Mucosa of stomach (tissue), 1 donor: ENCODE measurements at regions not wholly inside any gene's neighbourhood (a gene's known extent, or its start where the extent isn't known, plus 50 kb on each side); places are given as distances from the start of the nearest gene placed in this dataset.

ENCODE experiments used
- H3K27me3 ChIP-seq: one replicate; pipeline ENCODE4 v1.7.0; 2013; ENCODE audit warnings: mild to moderate bottlenecking, low read length; ENCODE audit not compliant: control insufficient read depth, insufficient read depth
- H3K36me3 ChIP-seq: one replicate; pipeline ENCODE4 v1.7.0; 2013; ENCODE audit warnings: low read length; ENCODE audit not compliant: control insufficient read depth, insufficient read depth
- H3K4me1 ChIP-seq: one replicate; pipeline ENCODE4 v1.7.0; 2013; ENCODE audit warnings: mild to moderate bottlenecking, low read length; ENCODE audit not compliant: control insufficient read depth, insufficient read depth
- H3K4me3 ChIP-seq: one replicate; pipeline ENCODE4 v1.7.0; 2013; ENCODE audit warnings: low read length
- H3K9ac ChIP-seq: one replicate; pipeline ENCODE4 v1.7.0; 2013; ENCODE audit warnings: mild to moderate bottlenecking, low read length, moderate library complexity
- H3K9me3 ChIP-seq: one replicate; pipeline ENCODE4 v1.7.0; 2013; ENCODE audit warnings: mild to moderate bottlenecking, low read length, moderate library complexity; ENCODE audit not compliant: control insufficient read depth
- donor health status: Pancreatic carcinoma.

DNA sequence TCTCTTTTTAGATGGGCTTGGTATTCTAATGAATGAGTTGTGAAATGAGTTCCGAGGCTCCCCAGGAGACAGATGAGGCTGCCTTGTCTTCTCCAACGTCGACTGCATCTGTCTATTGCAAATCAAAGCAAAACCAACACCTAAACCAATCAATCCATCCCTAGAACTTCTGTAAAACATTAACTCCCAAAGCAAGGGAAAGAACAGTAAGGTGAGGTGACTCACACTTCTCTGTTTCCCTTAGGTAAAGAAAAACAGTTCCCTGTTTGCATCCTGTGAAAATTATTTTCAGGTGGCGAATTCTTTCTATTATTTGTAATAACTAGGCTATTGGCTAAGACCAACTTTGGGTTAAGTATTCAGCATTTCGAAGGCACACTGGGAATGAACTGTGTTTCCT is 249.4 kb downstream of the EPHA4 start:
- Histone ChIP-seq H3K9me3 (no peaks in the 10 kb centered on the region), H3K4me1 (peaks cover 7% of the 10 kb centered on the region), H3K36me3 (no peaks in the 10 kb centered on the region), H3K9ac (no peak overlapping the region), H3K27me3 (no peaks in the 10 kb centered on the region), H3K4me3 (no peak overlapping the region)

DNA sequence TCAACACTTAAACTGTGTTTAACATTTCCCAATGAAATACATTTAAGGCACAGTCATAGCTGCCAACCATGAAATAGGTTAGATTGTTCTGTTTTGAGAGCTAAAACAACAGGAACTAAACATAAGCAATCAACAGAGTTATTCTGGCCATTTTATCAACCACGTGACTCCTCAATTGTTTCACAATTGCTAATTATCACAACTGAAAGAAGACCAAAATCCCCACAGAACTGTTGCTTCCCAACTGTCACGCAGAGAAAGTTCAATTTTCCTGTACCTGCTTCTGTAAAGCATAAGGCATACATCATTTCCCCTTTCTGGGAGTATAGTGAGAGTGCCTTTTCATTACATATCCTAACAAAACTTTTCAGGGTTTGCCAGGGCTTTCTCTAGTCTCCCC is 248.6 kb downstream of the EPHA4 start:
- H3K9ac ChIP-seq: no peak overlapping the region
- H3K36me3 ChIP-seq: no peaks in the 10 kb centered on the region
- H3K9me3 ChIP-seq: no peaks in the 10 kb centered on the region
- no peaks in the 10 kb centered on the region for H3K27me3 ChIP-seq
- peaks cover 7% of the 10 kb centered on the region for H3K4me1 ChIP-seq
- no peak overlapping the region for H3K4me3 ChIP-seq

DNA sequence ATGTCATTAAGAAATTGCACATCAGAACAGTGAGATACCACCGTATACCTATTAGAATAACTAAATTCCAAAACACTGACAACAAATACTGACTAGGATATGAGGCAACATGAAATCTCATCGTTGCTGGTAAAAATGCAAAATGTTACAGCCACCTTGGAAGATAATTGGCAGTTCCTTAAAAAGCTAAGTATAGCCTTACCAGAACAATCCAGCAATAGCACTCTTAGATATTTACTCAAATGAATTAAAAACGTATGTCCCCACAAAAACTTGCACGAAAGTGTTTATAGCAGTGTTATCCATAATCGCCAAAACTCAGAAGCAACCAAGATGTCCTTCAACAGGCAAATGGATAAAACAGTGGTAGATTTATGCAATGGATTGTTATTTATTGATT is 241.7 kb downstream of the EPHA4 start:
- no peaks in the 10 kb centered on the region for H3K27me3 ChIP-seq

DNA sequence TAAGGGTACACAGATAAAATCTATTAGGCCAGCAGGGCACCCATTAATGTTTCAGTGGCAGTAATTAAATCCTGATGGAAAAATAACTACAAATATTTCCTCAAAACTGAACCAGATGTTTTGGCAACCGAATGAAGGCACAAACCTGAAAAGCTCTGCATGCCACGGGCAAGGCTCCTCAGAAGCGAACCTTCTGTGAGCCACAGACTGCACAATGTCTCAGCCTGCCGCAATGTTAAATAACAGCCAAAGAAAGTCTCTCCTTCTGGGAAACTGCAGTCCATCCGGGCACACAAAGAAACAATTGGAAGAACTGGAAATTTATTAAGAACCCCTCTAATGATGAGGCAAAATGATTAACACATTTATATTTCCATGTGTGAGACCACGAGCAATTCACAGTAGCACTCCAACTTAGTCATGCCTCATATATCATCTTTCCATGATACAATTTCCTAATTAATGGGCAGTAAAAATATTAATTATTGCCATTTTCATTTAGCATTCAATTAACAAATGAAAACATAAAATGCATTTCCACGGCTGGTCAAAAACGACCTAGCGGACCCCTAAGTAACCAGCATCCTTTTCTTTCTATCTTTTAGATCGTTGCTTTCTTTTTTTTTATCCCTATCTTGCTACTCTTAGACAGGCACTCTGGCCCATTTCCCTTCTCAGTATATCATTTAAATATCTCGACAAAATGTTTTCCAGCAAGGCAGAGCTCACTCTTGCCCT is 237.5 kb downstream of the EPHA4 start:
- Histone ChIP-seq H3K9ac (no peak overlapping the region), H3K36me3 (no peaks in the 10 kb centered on the region), H3K4me1 (no peaks in the 10 kb centered on the region)

More for the DNA sequence above, 241.7 kb downstream of the EPHA4 start:
- Histone ChIP-seq H3K4me3 (no peak overlapping the region), H3K36me3 (no peaks in the 10 kb centered on the region), H3K9me3 (no peaks in the 10 kb centered on the region), H3K4me1 (no peaks in the 10 kb centered on the region), H3K9ac (no peak overlapping the region)

DNA sequence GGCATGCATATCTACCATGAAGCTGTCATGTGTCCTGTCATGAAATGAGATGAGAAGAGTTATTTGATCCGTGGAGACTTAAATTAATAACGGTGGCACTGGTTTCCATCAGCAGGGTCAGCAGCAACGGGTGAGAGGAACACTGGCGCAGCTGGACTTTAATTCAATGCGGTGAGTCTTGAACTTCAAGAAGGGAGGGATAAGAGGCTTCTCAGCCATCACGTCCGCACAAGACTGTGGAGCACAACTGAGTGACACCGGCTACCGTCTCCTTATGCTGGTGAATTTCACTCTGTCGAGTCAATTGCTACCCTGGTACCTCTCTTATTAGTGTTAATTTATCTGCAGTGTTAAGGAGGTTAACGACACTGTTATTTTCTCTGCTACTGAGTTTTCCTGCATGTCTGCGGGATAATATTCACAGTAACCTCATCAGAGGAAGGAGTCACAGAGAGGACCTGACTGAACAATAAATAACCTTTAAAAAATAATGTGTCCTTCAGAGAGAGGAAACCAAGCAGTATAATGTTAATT is 236.8 kb downstream of the EPHA4 start:
- no peaks in the 10 kb centered on the region for H3K4me1 ChIP-seq
- no peaks in the 10 kb centered on the region for H3K27me3 ChIP-seq
- H3K9ac ChIP-seq: no peak overlapping the region
- H3K4me3 ChIP-seq: no peak overlapping the region
- no peaks in the 10 kb centered on the region for H3K9me3 ChIP-seq
- H3K36me3 ChIP-seq: no peaks in the 10 kb centered on the region

More for the DNA sequence above, 237.5 kb downstream of the EPHA4 start:
- no peaks in the 10 kb centered on the region for H3K9me3 ChIP-seq
- H3K27me3 ChIP-seq: no peaks in the 10 kb centered on the region
- H3K4me3 ChIP-seq: no peak overlapping the region

DNA sequence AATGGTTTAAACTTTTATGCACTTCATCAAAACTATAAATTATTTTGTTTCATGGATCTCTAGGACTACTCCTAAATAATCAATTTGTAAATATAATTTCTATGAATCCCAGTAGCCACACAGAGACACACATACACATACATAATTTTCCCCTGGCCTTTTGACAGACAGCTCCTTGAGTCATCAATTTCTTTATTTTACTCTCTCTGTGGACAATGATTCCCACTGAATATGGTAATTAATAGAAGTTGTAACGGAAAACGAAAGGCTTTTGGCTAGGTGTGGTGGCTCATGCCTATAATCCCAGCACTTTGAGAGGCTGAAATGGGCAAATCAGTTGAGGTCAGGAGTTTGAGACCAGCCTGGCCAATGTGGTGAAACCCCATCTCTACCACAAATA is 235.1 kb downstream of the EPHA4 start:
- H3K36me3 ChIP-seq: no peaks in the 10 kb centered on the region
- no peak overlapping the region for H3K9ac ChIP-seq
- H3K9me3 ChIP-seq: no peaks in the 10 kb centered on the region
- H3K4me1 ChIP-seq: no peaks in the 10 kb centered on the region
- no peaks in the 10 kb centered on the region for H3K27me3 ChIP-seq
- H3K4me3 ChIP-seq: no peak overlapping the region

DNA sequence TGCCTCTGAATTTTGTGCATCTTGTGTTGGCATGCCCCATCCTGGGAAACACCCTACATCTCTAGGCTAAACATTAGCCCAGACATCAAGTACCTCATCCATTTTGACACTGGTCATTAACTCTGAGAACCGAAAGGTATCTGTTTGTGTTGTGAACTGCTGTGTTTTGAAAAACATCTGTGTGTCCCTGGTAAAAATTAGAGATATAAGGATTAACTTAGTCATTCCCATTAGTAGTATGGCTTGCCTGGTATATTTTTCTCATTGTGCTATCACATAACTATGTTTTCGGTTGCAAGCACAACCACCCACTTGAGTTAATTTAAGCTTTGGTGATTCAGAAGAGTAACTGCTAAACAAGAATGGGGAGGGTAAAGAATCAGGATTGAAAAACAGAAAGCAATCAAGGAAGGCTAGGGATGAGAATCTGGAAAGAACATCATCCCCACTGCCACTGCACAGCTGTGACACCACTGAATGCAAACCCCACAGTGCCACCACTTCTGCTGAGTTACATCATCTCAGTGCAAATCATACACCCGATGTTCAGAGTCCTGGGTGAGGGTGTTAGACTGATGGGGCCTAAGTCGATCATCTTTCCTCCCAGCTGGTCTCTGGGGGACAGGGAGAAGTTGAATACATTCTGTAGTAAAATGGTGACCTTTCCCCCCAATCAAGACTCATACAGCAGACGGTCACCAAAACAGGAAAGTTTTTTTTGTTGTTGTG is 234.0 kb downstream of the EPHA4 start:
- no peaks in the 10 kb centered on the region for H3K27me3 ChIP-seq
- no peak overlapping the region for H3K4me3 ChIP-seq
- H3K9ac ChIP-seq: no peak overlapping the region
- H3K4me1 ChIP-seq: no peaks in the 10 kb centered on the region
- no peaks in the 10 kb centered on the region for H3K9me3 ChIP-seq
- H3K36me3 ChIP-seq: no peaks in the 10 kb centered on the region

DNA sequence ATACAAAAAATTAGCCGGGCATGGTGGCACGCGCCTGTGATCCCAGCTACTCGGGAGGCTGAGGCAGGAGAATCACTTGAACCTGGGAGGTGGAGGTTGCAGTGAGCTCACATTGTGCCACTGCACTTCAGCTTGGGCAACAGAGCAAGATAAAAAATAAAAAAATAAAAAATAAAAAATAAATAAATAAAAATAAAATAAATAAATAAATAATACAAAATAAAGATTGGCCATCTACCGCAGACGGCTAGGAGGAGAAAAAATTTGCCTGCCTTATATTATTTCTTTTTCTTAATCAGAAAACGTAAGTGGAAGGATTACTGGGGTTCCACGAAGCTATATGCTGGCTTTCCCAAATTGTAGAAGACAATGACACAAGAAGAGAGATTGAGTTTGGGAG is 229.7 kb downstream of the EPHA4 start:
- H3K36me3 ChIP-seq: no peaks in the 10 kb centered on the region
- H3K4me1 ChIP-seq: no peaks in the 10 kb centered on the region
- no peaks in the 10 kb centered on the region for H3K9me3 ChIP-seq
- H3K9ac ChIP-seq: no peak overlapping the region
- H3K4me3 ChIP-seq: no peak overlapping the region
- H3K27me3 ChIP-seq: no peaks in the 10 kb centered on the region

DNA sequence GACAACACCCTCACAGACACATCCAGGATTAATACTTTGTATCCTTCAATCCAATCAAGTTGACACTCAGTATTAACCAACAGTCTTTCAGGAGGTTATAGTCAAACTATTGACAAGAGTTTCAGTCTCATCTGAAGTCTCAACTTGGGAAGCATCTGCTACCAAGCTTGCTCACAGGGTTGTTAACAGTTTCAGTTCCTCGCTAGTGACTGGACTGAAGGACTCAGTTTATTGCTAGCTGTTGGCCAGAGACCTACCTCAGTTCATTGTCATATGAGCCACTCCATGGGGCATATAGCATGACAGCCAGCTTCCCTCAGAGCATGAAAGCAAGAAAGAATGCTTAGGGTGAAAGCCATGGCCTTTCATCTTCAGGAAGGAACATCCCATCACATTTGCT is 228.6 kb downstream of the EPHA4 start:
- Histone ChIP-seq H3K4me3 (no peak overlapping the region), H3K36me3 (no peaks in the 10 kb centered on the region), H3K4me1 (no peaks in the 10 kb centered on the region), H3K27me3 (no peaks in the 10 kb centered on the region), H3K9me3 (no peaks in the 10 kb centered on the region), H3K9ac (no peak overlapping the region)

DNA sequence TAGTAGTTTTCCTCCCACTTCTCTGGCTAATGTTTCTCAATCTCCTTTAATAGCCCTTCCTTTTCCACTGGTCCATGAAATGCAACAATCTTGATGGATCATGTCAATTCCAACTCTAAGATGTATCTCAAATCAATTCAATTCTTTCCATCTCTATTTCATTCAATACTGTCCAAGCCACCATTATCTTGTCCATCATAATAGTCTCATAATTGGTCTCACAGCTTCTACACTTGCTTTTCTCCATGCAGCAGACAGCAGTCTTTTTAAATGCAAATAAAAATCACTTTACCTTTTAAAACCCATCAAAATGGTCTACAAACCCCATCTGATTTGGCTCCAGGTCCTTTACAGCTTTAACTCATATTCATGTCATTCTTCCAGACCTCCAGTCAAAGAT is 226.6 kb downstream of the EPHA4 start:
- Histone ChIP-seq H3K9me3 (no peaks in the 10 kb centered on the region), H3K4me3 (no peak overlapping the region), H3K4me1 (no peaks in the 10 kb centered on the region), H3K9ac (no peak overlapping the region), H3K36me3 (no peaks in the 10 kb centered on the region), H3K27me3 (no peaks in the 10 kb centered on the region)

DNA sequence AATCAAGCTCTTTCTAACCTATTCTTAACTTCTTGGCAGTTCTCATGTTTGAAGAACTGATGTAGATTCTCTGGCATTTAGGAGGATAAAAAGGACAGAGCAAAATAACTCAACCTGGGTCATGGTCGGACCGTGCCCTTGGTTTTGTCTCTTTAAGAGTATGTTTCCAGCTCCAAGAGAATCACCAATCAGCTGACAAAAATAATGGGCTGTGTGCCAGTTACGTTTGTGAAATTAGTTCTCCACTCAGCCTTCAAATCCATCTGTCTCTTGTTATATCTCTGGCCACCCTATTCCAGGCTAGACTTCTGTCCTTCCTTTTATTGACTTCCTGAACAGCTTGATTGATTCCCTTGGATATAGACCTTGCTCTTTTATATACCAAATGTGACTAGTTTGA is 225.7 kb downstream of the EPHA4 start:
- no peak overlapping the region for H3K4me3 ChIP-seq
- no peak overlapping the region for H3K9ac ChIP-seq
- H3K36me3 ChIP-seq: no peaks in the 10 kb centered on the region
- H3K9me3 ChIP-seq: no peaks in the 10 kb centered on the region
- H3K4me1 ChIP-seq: no peaks in the 10 kb centered on the region
- H3K27me3 ChIP-seq: no peaks in the 10 kb centered on the region

DNA sequence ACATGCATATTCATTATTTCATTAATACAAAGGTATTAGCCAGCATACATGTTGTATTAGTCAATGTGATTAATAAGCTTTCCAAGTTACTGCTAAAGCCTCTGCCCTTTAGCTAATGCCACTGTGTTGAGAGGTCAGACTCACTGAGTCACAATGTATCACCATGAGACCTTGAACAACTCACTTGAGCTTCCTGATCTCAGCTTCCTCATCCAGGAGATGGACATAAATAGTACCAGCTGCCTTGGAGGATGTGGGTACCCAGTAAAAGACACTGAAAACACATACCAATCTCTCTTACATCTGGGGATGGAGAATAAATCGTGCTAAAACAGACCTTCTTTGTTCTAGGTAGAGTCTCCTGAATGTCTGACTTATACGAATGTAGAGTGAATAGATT is 224.6 kb downstream of the EPHA4 start:
- no peaks in the 10 kb centered on the region for H3K27me3 ChIP-seq
- no peak overlapping the region for H3K9ac ChIP-seq
- no peak overlapping the region for H3K4me3 ChIP-seq
- no peaks in the 10 kb centered on the region for H3K36me3 ChIP-seq
- H3K4me1 ChIP-seq: no peaks in the 10 kb centered on the region
- H3K9me3 ChIP-seq: no peaks in the 10 kb centered on the region
